Mucosa of rectum (tissue), 2 donors: ENCODE measurements at regions not wholly inside any gene's neighbourhood (a gene's known extent, or its start where the extent isn't known, plus 50 kb on each side); places are given as distances from the start of the nearest gene placed in this dataset.

Source experiments
- H3K27ac ChIP-seq, 2 donors: one replicate each; pipeline ENCODE4 v1.7.0; 2013; ENCODE audit warnings: inconsistent platforms in 2 of 2, low read depth in 2 of 2, low read length in 2 of 2
- H3K27me3 ChIP-seq, 2 donors: one replicate each; pipeline ENCODE4 v1.7.0; 2013; ENCODE audit warnings: low read length in 2 of 2; ENCODE audit not compliant: control insufficient read depth in 2 of 2, insufficient read depth in 2 of 2
- H3K36me3 ChIP-seq, 2 donors: one replicate each; pipeline ENCODE4 v1.7.0; 2013; ENCODE audit warnings: low read length in 2 of 2; ENCODE audit not compliant: control insufficient read depth in 2 of 2, insufficient read depth in 2 of 2
- H3K4me1 ChIP-seq, 2 donors: one replicate each; pipeline ENCODE4 v1.7.0; 2013; ENCODE audit warnings: low read length in 2 of 2, mild to moderate bottlenecking in 1 of 2; ENCODE audit not compliant: control insufficient read depth in 2 of 2, insufficient read depth in 2 of 2
- H3K4me3 ChIP-seq, 2 donors: one replicate each; pipeline ENCODE4 v1.7.0; 2013; ENCODE audit warnings: low read length in 2 of 2
- H3K9ac ChIP-seq, 2 donors: one replicate each; pipeline ENCODE4 v1.7.0; 2013; ENCODE audit warnings: low read length in 2 of 2, low read depth in 1 of 2, mild to moderate bottlenecking in 1 of 2
- H3K9me3 ChIP-seq, 2 donors: one replicate each; pipeline ENCODE4 v1.7.0; 2013; ENCODE audit warnings: low read length in 2 of 2; ENCODE audit not compliant: control insufficient read depth in 2 of 2
- donor health status: healthy.
- donor health status: Normal muscosa, but diverticular disease.

- H3K9me3 ChIP-seq, result no peaks in the 10 kb centered on the region
- H3K4me3 ChIP-seq, result no peak overlapping the region
- no peaks in the 10 kb centered on the region for H3K27me3 ChIP-seq
- no peak overlapping the region for H3K27ac ChIP-seq
- H3K36me3 ChIP-seq, result no peaks in the 10 kb centered on the region
- H3K4me1 ChIP-seq, result peaks cover 0 to 3% of the 10 kb centered on the region in 2 donors
- H3K9ac ChIP-seq, result no peak overlapping the region
Measured at GRCh38 chr5:74105126-74105780, 479.3 kb downstream of the ARHGEF28 start.

- no peak overlapping the region for H3K27ac ChIP-seq
- H3K4me1 ChIP-seq, result peaks cover 0 to 3% of the 10 kb centered on the region in 2 donors
- no peak overlapping the region for H3K9ac ChIP-seq
- no peaks in the 10 kb centered on the region for H3K36me3 ChIP-seq
- no peaks in the 10 kb centered on the region for H3K27me3 ChIP-seq
- peaks cover 0 to 2% of the 10 kb centered on the region in 2 donors for H3K9me3 ChIP-seq
- H3K4me3 ChIP-seq, result no peak overlapping the region
Measured at GRCh38 chr5:74103131-74104023, 477.4 kb downstream of the ARHGEF28 start.

DNA sequence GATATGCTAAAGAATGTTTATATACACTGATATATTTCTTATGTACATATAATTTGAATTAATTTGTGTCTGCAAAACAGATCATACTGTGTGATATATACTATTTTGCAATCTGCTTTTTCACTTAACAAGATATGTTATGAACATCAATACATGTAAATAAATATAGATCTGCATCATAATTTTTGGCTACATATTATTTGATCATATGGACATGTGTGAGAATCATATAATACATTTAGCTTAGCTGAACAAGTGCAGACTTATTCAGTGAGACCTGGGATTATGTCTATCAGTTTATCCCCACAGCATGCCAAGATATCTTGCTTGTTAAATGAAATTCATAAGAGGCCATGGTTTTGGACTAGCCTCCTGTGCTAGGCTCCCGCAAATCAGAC lies 474.3 kb downstream of the ARHGEF28 start:
- no peaks in the 10 kb centered on the region for H3K27me3 ChIP-seq
- peaks cover 0 to 2% of the 10 kb centered on the region in 2 donors for H3K9me3 ChIP-seq
- no peaks in the 10 kb centered on the region for H3K36me3 ChIP-seq
- peaks cover 0 to 3% of the 10 kb centered on the region in 2 donors for H3K4me1 ChIP-seq
- H3K27ac ChIP-seq, result no peak overlapping the region
- no peak overlapping the region for H3K4me3 ChIP-seq
- no peak overlapping the region for H3K9ac ChIP-seq

- peaks cover 0 to 2% of the 10 kb centered on the region in 2 donors for H3K9me3 ChIP-seq
- no peak overlapping the region for H3K9ac ChIP-seq
- no peak overlapping the region for H3K27ac ChIP-seq
- H3K4me3 ChIP-seq, result no peak overlapping the region
- no peaks in the 10 kb centered on the region for H3K27me3 ChIP-seq
- no peaks in the 10 kb centered on the region for H3K4me1 ChIP-seq
- no peaks in the 10 kb centered on the region for H3K36me3 ChIP-seq
Measured at GRCh38 chr5:74099538-74100267, 473.7 kb downstream of the ARHGEF28 start.

DNA sequence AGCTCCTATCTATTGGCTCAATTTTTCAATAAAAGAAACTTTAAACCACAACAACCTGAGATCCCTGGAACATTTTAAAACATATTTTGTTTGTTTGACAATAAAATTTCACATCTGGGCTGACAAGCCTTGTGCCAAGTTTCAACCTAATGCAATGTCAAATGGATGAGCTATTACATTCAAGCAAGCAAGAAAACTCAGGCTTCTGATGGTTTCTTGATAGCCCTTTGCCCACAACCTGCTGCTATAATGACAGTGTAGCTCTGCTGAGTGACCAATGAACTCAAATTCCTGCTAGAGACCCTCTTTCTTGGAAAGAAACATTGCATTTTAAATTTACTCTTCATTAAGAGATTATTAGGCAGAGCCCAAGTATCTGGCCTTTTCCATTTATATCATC lies 472.9 kb downstream of the ARHGEF28 start:
- no peak overlapping the region for H3K4me3 ChIP-seq
- no peaks in the 10 kb centered on the region for H3K36me3 ChIP-seq
- H3K9me3 ChIP-seq, result peaks cover 0 to 2% of the 10 kb centered on the region in 2 donors
- H3K9ac ChIP-seq, result no peak overlapping the region
- no peaks in the 10 kb centered on the region for H3K4me1 ChIP-seq
- H3K27me3 ChIP-seq, result no peaks in the 10 kb centered on the region
- H3K27ac ChIP-seq, result no peak overlapping the region

DNA sequence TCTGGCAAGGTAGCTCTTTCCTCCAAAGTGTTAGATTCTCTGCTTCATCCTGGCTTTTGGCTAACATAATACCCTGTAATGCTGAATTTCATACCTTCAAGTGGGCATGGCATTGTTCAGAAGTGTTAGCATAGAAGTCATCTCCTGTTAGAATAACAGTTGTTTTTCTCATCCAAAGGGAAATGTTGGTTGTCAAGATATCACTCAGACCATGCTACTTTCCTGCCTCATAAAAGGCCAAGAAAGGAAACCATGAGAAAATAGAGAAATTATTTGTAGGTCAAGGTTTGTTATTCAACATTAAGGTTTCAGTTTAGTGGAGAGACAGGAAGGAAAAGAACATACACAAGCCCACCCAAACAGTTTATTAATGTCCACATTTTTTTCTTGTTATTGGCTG lies 472.5 kb downstream of the ARHGEF28 start:
- no peak overlapping the region for H3K9ac ChIP-seq
- H3K4me3 ChIP-seq, result no peak overlapping the region
- H3K36me3 ChIP-seq, result no peaks in the 10 kb centered on the region
- peaks cover 0 to 2% of the 10 kb centered on the region in 2 donors for H3K9me3 ChIP-seq
- H3K27me3 ChIP-seq, result no peaks in the 10 kb centered on the region
- H3K4me1 ChIP-seq, result peaks cover 0 to 2% of the 10 kb centered on the region in 2 donors
- H3K27ac ChIP-seq, result no peak overlapping the region

GRCh38 chr5:74096325-74096724 lies 470.3 kb downstream of the ARHGEF28 start:
- H3K27me3 ChIP-seq, result no peaks in the 10 kb centered on the region
- peaks cover 0 to 5% of the 10 kb centered on the region in 2 donors for H3K4me1 ChIP-seq
- no peaks in the 10 kb centered on the region for H3K36me3 ChIP-seq
- no peak overlapping the region for H3K27ac ChIP-seq
- peaks cover 0 to 2% of the 10 kb centered on the region in 2 donors for H3K9me3 ChIP-seq
- no peak overlapping the region for H3K9ac ChIP-seq
- no peak overlapping the region for H3K4me3 ChIP-seq

DNA sequence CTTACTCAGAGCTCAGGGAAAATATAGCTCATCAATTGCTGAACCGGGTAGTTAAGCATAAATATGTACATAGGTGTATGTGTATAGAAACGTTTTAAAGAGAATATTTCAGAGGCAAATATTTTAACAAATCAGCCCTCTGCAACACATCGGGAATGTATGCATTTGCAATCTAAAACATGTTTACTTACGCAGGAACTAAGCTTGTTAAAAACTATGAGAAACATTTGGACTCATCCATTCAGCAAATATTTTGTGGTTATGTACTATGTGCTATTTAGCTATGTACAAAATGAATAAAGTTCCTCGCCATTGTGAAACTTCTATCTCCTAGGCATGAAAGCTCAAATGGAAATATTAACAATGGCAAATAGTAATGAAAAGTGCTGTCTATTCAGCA lies 469.9 kb downstream of the ARHGEF28 start:
- H3K9me3 ChIP-seq, result peaks cover 0 to 2% of the 10 kb centered on the region in 2 donors
- no peak overlapping the region for H3K4me3 ChIP-seq
- H3K9ac ChIP-seq, result no peak overlapping the region

GRCh38 chr5:74094782-74095108 lies 468.7 kb downstream of the ARHGEF28 start:
- H3K27me3 ChIP-seq, result no peaks in the 10 kb centered on the region
- no peak overlapping the region for H3K27ac ChIP-seq
- H3K9me3 ChIP-seq, result peaks cover 0 to 2% of the 10 kb centered on the region in 2 donors
- H3K36me3 ChIP-seq, result no peaks in the 10 kb centered on the region
- H3K4me3 ChIP-seq, result no peak overlapping the region
- peaks cover 0 to 5% of the 10 kb centered on the region in 2 donors for H3K4me1 ChIP-seq
- H3K9ac ChIP-seq, result no peak overlapping the region

More for the DNA sequence above, 469.9 kb downstream of the ARHGEF28 start:
- no peaks in the 10 kb centered on the region for H3K36me3 ChIP-seq
- H3K27ac ChIP-seq, result no peak overlapping the region
- H3K27me3 ChIP-seq, result no peaks in the 10 kb centered on the region
- H3K4me1 ChIP-seq, result peaks cover 0 to 5% of the 10 kb centered on the region in 2 donors
